ENCODE measurements at regions not wholly inside any gene's neighbourhood (a gene's known extent, or its start where the extent isn't known, plus 50 kb on each side); places are given as distances from the start of the nearest gene placed in this dataset.
"Not testable (repeated sequence)": the region's sequence is repeated elsewhere in the genome, so short reads cannot be mapped to it uniquely, and the experiment has no call there.

GRCh38 chr3:26291840-26292239, 330.7 kb upstream of the LRRC3B start:
- DNase-seq = no peak

- no peak for DNase-seq
Measured at GRCh38 chr3:26292780-26293179, 329.8 kb upstream of the LRRC3B start.

- no peak for DNase-seq
Measured at GRCh38 chr3:26293329-26293844, 329.2 kb upstream of the LRRC3B start.

GRCh38 chr3:26307192-26307591, 315.4 kb upstream of the LRRC3B start:
- no peak for DNase-seq

- DNase-seq = no peak
Measured at GRCh38 chr3:26307787-26308186, 314.8 kb upstream of the LRRC3B start.

- DNase-seq = no peak
Measured at GRCh38 chr3:26308454-26308853, 314.1 kb upstream of the LRRC3B start.

- not testable (repeated sequence) for DNase-seq
Measured at GRCh38 chr3:26309536-26309935, 313.0 kb upstream of the LRRC3B start.

- DNase-seq = no peak
Measured at GRCh38 chr3:26312816-26313215, 309.8 kb upstream of the LRRC3B start.

- DNase-seq = no peak
Measured at GRCh38 chr3:26316472-26316871, 306.1 kb upstream of the LRRC3B start.

- not testable (repeated sequence) for DNase-seq
Measured at GRCh38 chr3:26323741-26324140, 298.8 kb upstream of the LRRC3B start.

- no peak for DNase-seq
Measured at GRCh38 chr3:26340001-26340400, 282.6 kb upstream of the LRRC3B start.

- no peak for DNase-seq
Measured at GRCh38 chr3:26343647-26344046, 278.9 kb upstream of the LRRC3B start.

- DNase-seq = no peak
Measured at GRCh38 chr3:26345613-26346012, 277.0 kb upstream of the LRRC3B start.

GRCh38 chr3:26346497-26346896, 276.1 kb upstream of the LRRC3B start:
- no peak for DNase-seq

- no peak for DNase-seq
Measured at GRCh38 chr3:26347150-26347549, 275.4 kb upstream of the LRRC3B start.

GRCh38 chr3:26350853-26351252, 271.7 kb upstream of the LRRC3B start:
- no peak for DNase-seq

GRCh38 chr3:26353097-26353496, 269.5 kb upstream of the LRRC3B start:
- no peak for DNase-seq

GRCh38 chr3:26358405-26358804, 264.2 kb upstream of the LRRC3B start:
- DNase-seq = no peak

GRCh38 chr3:26365706-26366105, 256.9 kb upstream of the LRRC3B start:
- no peak for DNase-seq

- DNase-seq = no peak
Measured at GRCh38 chr3:26368312-26368711, 254.3 kb upstream of the LRRC3B start.

- DNase-seq = no peak
Measured at GRCh38 chr3:26369133-26369532, 253.4 kb upstream of the LRRC3B start.

- no peak for DNase-seq
Measured at GRCh38 chr3:26375843-26376530, 246.6 kb upstream of the LRRC3B start.

GRCh38 chr3:26381411-26381810, 241.2 kb upstream of the LRRC3B start:
- DNase-seq = no peak

GRCh38 chr3:26406636-26407035, 215.9 kb upstream of the LRRC3B start:
- no peak for DNase-seq

- no peak for DNase-seq
Measured at GRCh38 chr3:26418553-26418952, 204.0 kb upstream of the LRRC3B start.
